ENCODE measurements at regions not wholly inside any gene's neighbourhood (a gene's known extent, or its start where the extent isn't known, plus 50 kb on each side); places are given as distances from the start of the nearest gene placed in this dataset.

DNA sequence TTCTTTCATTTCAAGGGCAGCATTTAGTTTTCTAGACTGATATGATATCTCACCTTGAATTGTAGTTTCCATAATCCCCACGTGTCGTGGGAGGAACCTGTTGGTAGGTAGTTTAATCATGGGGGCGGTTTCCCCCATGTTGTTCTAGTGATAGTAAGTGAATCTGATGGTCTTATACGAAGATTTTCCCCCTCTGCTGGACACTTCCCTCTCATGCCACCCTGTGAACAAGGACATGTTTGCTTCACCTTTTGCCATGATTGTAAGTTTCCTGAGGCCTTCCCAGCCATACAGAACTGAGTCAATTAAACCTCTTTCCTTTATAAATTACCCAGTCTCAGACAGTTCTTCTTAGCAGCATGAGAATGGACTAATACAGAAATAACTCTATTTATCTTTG is 851.1 kb upstream of the FAT3 start:
- no peaks in the 10 kb centered on the region for H3K27me3 ChIP-seq
- H3K9me3 ChIP-seq: no peaks in the 10 kb centered on the region
- intact Hi-C loops (cut with DNase I): no loop called here
- 59 to 69% (median 68%) methylated on average over 4 of the region's 4 CpGs for WGBS, 3 donors
- H3K4me1 ChIP-seq (ENCODE audit: insufficient read depth): no peaks in the 10 kb centered on the region
- no peak overlapping the region for H3K27ac ChIP-seq
- H3K4me3 ChIP-seq: no peak overlapping the region
- H3K36me3 ChIP-seq: no peaks in the 10 kb centered on the region
- TF ChIP-seq, protein P1, sequence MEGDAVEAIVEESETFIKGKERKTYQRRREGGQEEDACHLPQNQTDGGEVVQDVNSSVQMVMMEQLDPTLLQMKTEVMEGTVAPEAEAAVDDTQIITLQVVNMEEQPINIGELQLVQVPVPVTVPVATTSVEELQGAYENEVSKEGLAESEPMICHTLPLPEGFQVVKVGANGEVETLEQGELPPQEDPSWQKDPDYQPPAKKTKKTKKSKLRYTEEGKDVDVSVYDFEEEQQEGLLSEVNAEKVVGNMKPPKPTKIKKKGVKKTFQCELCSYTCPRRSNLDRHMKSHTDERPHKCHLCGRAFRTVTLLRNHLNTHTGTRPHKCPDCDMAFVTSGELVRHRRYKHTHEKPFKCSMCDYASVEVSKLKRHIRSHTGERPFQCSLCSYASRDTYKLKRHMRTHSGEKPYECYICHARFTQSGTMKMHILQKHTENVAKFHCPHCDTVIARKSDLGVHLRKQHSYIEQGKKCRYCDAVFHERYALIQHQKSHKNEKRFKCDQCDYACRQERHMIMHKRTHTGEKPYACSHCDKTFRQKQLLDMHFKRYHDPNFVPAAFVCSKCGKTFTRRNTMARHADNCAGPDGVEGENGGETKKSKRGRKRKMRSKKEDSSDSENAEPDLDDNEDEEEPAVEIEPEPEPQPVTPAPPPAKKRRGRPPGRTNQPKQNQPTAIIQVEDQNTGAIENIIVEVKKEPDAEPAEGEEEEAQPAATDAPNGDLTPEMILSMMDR (IDR thresholded peaks at IDR 0.05): no peak
- TF ChIP-seq POLR2A (IDR thresholded peaks at IDR 0.05): no peak
- no peak for DNase-seq

DNA sequence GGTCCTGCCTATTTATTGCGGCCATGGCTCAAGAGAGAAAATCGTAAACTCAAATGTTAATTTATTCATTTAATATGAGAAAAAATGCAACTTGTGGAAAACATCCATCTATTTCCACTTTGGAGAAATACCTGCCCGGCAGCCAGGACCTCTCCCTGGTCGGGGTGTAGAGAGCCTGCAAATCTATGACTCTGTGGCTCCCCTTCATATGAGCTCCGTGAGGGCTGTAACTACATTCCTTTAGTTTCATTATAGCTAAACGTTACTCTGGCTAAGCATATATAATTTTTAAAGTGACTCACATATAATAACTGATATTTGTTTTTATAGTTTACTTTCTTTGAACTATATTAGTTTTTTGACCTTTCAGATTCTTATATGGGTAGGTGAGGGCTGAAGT is 857.8 kb upstream of the FAT3 start:
- no peak for DNase-seq
- Histone ChIP-seq H3K36me3 (no peaks in the 10 kb centered on the region), H3K27ac (no peak overlapping the region), H3K4me3 (no peak overlapping the region), H3K4me1 (ENCODE audit: insufficient read depth) (no peaks in the 10 kb centered on the region), H3K9me3 (no peaks in the 10 kb centered on the region), H3K27me3 (no peaks in the 10 kb centered on the region)
- no peak for TF ChIP-seq EP300 (IDR thresholded peaks at IDR 0.05)
- TF ChIP-seq, protein P1 (IDR thresholded peaks at IDR 0.05): no peak
- no peak for TF ChIP-seq POLR2A (IDR thresholded peaks at IDR 0.05)
- WGBS, 3 donors: 86 to 91% (median 88%) methylated on average over 6 of the region's 6 CpGs
- intact Hi-C loops (cut with DNase I): no loop called here

DNA sequence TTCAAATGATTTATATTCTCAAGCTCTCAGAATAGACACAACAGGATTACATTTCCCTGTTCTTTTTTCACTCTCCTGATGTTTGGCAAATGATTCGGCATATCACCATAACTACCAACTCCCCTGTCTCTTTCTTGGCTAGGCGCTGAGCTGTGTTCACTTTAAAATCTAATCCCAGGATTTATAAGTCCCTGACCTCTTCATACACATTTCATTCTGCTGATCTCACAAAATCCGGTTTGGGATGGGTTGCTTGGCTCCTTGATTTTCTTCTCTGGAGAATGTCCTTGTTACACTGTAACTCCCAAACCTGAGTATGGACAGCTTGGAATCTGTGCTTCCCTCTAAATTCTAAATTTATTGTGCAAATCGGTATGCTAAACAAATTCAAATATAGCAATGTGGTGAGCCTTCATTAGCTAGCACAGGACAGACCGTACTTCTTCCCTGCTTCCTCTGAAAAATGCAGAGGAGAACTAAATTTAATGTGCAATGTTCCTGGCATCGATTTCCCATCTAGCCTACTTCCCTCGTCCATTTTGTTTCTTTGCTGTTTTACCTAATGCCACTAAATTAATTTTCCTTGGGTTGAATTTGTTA is 858.5 kb upstream of the FAT3 start:
- Histone ChIP-seq H3K4me3 (no peak overlapping the region), H3K27me3 (no peaks in the 10 kb centered on the region), H3K9me3 (no peaks in the 10 kb centered on the region), H3K27ac (no peak overlapping the region), H3K4me1 (ENCODE audit: insufficient read depth) (no peaks in the 10 kb centered on the region), H3K36me3 (no peaks in the 10 kb centered on the region)
- intact Hi-C loops (cut with DNase I): no loop called here
- 12 to 25% (median 14%) methylated on average over 7 of the region's 7 CpGs for WGBS, 3 donors
- TF ChIP-seq EP300 (IDR thresholded peaks at IDR 0.05) (no peak), POLR2A (IDR thresholded peaks at IDR 0.05) (no peak)
- TF ChIP-seq, protein P1 (IDR thresholded peaks at IDR 0.05): no peak
- no peak for DNase-seq

DNA sequence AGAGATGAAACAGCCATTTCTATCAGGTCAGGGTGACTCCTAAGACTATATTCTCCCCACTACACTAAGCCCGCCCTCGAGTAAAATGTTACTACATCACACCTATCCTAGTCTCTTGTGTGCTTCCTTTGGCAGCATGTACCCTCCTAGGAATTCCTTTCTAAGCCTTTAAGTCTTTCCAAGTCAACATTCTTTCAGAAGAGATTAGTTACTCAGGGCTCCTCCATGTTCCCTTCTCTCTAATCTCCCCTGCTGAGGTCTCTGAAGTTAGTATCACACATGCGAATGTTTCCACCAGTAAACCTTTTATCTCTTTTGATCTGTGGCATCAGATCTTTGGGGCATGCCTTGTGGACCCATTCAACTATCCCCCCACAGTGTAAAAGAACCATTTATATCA is 873.7 kb upstream of the FAT3 start:
- no peak overlapping the region for H3K4me3 ChIP-seq
- H3K36me3 ChIP-seq: no peaks in the 10 kb centered on the region
- no peaks in the 10 kb centered on the region for H3K9me3 ChIP-seq
- H3K27ac ChIP-seq: no peak overlapping the region
- no peak for DNase-seq
- TF ChIP-seq POLR2A (IDR thresholded peaks at IDR 0.05) (no peak), EP300 (IDR thresholded peaks at IDR 0.05) (no peak)
- H3K4me1 ChIP-seq (ENCODE audit: insufficient read depth): no peaks in the 10 kb centered on the region
- no peaks in the 10 kb centered on the region for H3K27me3 ChIP-seq
- 53 to 61% (median 54%) methylated on average over 3 of the region's 3 CpGs for WGBS, 3 donors
- intact Hi-C loops (cut with DNase I): no loop called here

DNA sequence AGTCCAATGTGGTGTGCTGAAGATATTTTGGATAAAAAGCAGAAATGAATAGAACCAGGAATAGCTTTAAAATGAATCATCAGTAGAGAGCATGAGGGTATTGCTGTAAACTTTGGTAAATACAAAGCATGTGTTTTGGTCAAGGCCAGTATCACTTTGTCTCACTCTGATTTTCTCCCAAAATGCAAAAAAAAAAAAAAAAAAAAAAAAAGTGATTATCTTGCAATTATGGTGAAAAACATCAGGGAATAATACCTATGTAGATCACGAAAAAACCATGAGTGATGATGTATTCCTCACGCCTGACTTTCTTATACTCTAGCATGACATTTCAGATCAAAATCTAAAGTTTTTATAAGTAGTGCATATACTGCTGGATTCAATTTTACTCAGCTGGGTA is 897.9 kb upstream of the FAT3 start:
- WGBS, 3 donors: 82 to 90% (median 88%) methylated on average over 2 of the region's 2 CpGs

More for the DNA sequence above, 897.9 kb upstream of the FAT3 start:
- Histone ChIP-seq H3K27ac (no peak overlapping the region), H3K36me3 (no peaks in the 10 kb centered on the region), H3K9me3 (peaks cover 0 to 4% of the 10 kb centered on the region in 2 donors), H3K4me3 (no peak overlapping the region), H3K4me1 (ENCODE audit: insufficient read depth) (no peaks in the 10 kb centered on the region), H3K27me3 (no peaks in the 10 kb centered on the region)
- intact Hi-C loops (cut with DNase I): no loop called here
- TF ChIP-seq, protein P1 (IDR thresholded peaks at IDR 0.05): no peak
- no peak for TF ChIP-seq EP300 (IDR thresholded peaks at IDR 0.05)
- TF ChIP-seq POLR2A (IDR thresholded peaks at IDR 0.05): no peak
- no peak for DNase-seq

Measured in ovary (tissue), 7 donors.